Naive thymus-derived CD8-positive, alpha-beta T cell (primary cell): ENCODE measurements at regions not wholly inside any gene's neighbourhood (a gene's known extent, or its start where the extent isn't known, plus 50 kb on each side); places are given as distances from the start of the nearest gene placed in this dataset.

Experiments
- ATAC-seq, 2 donors: fragments of 150-1000 bp; cut with Tn5 transposase in 1 of 2; sonication (Bioruptor Pico), chemical (Tn5 transposase) in 1 of 2; 1 replicate in 1 of 2; 2 replicates in 1 of 2; pipeline ENCODE4 v1.10.0; 2021; ENCODE audit warnings: mild to moderate bottlenecking in 2 of 2, moderate library complexity in 2 of 2
- POLR2A ChIA-PET: fragments of 350-600 bp; sonication (Branson Sonifier 250); formaldehyde crosslinking; loops from one replicate; lab custom pipeline; 2021; ENCODE audit warnings: antibody characterized with exemption; lab: Charles Lee
- DNase-seq, 10 donors: peaks; one replicate each; pipeline versions ENCODE4 v3.0.0 to v3.0.0-alpha.2; 2020 to 2022
- H3K27ac Mint-ChIP-seq, 10 donors: one replicate each; pipeline ENCODE4 v1.8.0; 2020 to 2022; ENCODE audit warnings: mild to moderate bottlenecking in 10 of 10, mixed read lengths in 10 of 10, moderate library complexity in 4 of 10, inconsistent platforms in 1 of 10
- H3K27me3 Mint-ChIP-seq, 5 donors: one replicate each; pipeline ENCODE4 v1.8.0; 2021 to 2022; ENCODE audit warnings: mixed read lengths in 5 of 5
- H3K36me3 Mint-ChIP-seq, 3 donors: one replicate each; pipeline ENCODE4 v1.8.0; 2020 to 2022; ENCODE audit warnings: mixed read lengths in 3 of 3, mild to moderate bottlenecking in 2 of 3, inconsistent platforms in 1 of 3
- H3K4me1 Mint-ChIP-seq, 4 donors: one replicate each; pipeline ENCODE4 v1.8.0; 2021 to 2022; ENCODE audit warnings: mixed read lengths in 4 of 4
- H3K4me3 Mint-ChIP-seq, 10 donors: one replicate each; pipeline ENCODE4 v1.8.0; 2020 to 2022; ENCODE audit warnings: mild to moderate bottlenecking in 10 of 10, mixed read lengths in 10 of 10, moderate library complexity in 6 of 10, inconsistent platforms in 1 of 10
- H3K9me3 Mint-ChIP-seq, 9 donors: one replicate each; pipeline ENCODE4 v1.8.0; 2020 to 2022; ENCODE audit warnings: mixed read lengths in 9 of 9, mild to moderate bottlenecking in 3 of 9, inconsistent platforms in 1 of 9, moderate library complexity in 1 of 9

DNA sequence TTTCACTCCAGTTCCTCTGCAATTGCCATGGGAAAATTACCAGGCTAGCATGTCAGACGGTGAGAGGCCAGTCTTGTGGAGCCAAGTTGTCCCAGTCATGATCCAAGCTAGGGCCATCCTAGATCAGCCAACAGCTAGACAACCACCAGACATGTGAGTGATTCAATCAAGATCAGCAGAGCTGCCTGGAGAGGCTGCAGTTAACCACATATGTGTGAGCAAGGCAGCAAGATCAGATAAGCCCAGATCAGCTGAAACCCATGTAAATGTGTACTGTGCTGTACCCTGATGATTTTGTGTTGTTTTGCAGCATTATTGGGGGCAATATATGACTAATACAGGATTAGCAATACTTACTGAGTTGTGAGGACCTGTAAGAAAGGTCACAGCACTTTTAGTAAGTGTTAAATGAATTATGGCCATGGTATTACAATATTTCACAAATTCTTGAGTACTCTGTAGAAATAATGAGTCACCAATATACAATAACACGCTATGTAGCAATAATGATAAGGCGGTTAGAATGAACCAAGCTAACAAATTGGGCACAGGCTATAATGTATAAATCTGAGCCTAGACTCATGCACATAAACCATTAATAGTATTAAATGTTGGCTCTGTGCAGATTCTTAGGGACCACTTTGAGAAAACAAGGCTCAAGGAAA, 91.4 kb downstream of the SUDS3 start:
- ATAC-seq (no peak), DNase-seq (no peak)
- no peak overlapping the region for H3K4me3 Mint-ChIP-seq
- H3K36me3 Mint-ChIP-seq, result no peaks in the 10 kb centered on the region
- peaks cover 1 to 10% (median 8%) of the 10 kb centered on the region in 5 donors for H3K27me3 Mint-ChIP-seq
- peaks cover 0 to 18% (median 0%) of the 10 kb centered on the region in 9 donors for H3K9me3 Mint-ChIP-seq
- H3K4me1 Mint-ChIP-seq, result no peaks in the 10 kb centered on the region
- POLR2A ChIA-PET, result no interaction called here
- no peak overlapping the region for H3K27ac Mint-ChIP-seq

DNA sequence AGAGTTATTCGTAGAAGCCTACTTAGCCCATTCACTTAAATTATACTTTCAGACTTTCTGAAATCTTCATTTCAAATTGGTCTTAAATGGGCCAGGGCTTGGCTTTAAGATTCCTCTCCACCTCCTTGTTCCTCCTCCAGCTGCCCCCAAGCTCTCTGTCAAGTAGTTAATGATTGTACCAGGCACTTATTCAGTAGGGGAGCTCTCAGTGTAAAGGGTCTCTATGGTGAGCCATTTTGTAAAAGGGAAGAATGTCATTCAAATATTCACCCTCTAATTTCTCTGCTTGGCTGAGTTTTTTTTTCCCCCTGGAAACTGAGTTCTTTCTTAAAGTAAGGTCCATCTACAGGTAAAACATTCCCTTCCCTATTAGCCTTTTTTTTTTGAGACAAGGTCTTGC, 96.6 kb downstream of the SUDS3 start:
- Mint-ChIP-seq H3K27ac (no peak overlapping the region), H3K36me3 (no peaks in the 10 kb centered on the region), H3K4me1 (no peaks in the 10 kb centered on the region), H3K9me3 (peaks cover 0 to 18% (median 0%) of the 10 kb centered on the region in 9 donors), H3K4me3 (no peak overlapping the region), H3K27me3 (peaks cover 3 to 30% (median 13%) of the 10 kb centered on the region in 5 donors)
- no peak for DNase-seq
- POLR2A ChIA-PET, result no interaction called here
- ATAC-seq, result no peak

DNA sequence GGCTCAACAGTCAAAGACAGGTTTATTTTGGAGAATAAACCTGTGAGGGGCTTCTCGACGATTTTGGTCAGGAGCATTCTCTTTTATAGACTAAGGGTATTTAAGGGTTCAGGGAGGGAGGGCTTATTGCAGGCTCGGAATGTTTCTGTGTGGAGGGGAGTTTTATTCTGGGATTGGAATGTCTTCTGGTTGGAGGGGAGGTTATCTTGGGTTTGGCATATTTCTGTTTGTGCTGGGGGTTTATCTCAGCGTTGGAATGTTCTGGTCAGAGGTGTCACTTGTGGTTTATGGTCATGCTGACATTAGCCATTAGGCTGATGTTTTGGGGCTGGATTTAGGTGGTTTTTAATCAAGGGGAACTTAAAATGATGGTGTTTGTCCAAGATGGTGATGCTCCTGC, 103.9 kb downstream of the SUDS3 start:
- H3K27me3 Mint-ChIP-seq, result peaks cover 0 to 13% (median 3%) of the 10 kb centered on the region in 5 donors
- H3K4me3 Mint-ChIP-seq, result no peak overlapping the region
- no peaks in the 10 kb centered on the region for H3K36me3 Mint-ChIP-seq
- H3K9me3 Mint-ChIP-seq, result no peaks in the 10 kb centered on the region
- H3K4me1 Mint-ChIP-seq, result no peaks in the 10 kb centered on the region
- DNase-seq (no peak), ATAC-seq (no peak)
- POLR2A ChIA-PET, result no interaction called here
- H3K27ac Mint-ChIP-seq, result no peak overlapping the region

DNA sequence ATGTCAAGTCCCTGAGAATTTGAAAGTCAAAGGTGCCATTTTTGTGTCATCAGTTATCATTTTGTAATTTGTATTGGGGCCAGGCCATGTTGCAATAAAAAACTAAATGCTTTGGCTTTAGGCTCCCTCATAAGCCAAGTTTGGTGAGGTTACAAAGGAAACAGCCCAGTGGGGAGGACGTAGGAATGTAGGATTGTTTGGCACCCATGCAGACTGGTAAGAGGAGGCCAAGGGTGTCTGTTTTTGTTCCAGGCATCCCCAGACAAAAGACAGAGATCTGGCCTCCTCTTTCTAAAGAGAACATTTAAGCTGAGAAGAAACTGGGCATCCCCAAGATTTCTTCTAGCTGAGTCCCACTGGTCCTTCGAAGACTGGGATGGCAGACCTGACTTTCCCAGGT, 111.7 kb downstream of the SUDS3 start:
- DNase-seq, result no peak
- H3K27me3 Mint-ChIP-seq, result peaks cover 5 to 22% (median 13%) of the 10 kb centered on the region in 5 donors
- no peak overlapping the region for H3K4me3 Mint-ChIP-seq
- H3K36me3 Mint-ChIP-seq, result peaks cover 0 to 5% (median 0%) of the 10 kb centered on the region in 3 donors
- no peak for ATAC-seq
- H3K4me1 Mint-ChIP-seq, result no peaks in the 10 kb centered on the region
- POLR2A ChIA-PET, result no interaction called here
- H3K9me3 Mint-ChIP-seq, result peaks cover 0 to 9% (median 0%) of the 10 kb centered on the region in 9 donors
- no peak overlapping the region for H3K27ac Mint-ChIP-seq

DNA sequence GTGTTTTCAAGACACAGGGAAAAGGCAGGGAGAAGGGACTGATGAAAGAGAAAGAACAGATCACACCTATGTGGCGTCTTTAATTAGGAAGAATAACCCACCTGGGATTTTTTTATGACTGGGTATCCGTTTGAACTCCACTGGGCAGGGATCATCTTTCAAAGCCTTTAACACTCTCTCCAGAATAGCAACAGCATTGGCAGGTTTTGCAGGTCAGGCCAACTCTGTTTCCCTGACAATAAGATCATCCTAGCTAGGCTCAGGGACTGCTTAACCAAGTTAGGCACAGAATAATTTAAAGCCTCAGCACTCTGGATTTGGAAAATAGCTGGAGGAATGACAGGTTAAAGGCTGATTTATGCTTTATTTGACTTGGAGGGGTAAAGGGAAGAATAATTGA, 117.6 kb downstream of the SUDS3 start:
- Mint-ChIP-seq H3K4me3 (no peak overlapping the region), H3K4me1 (no peaks in the 10 kb centered on the region), H3K27ac (no peak overlapping the region), H3K36me3 (peaks cover 0 to 4% (median 0%) of the 10 kb centered on the region in 3 donors), H3K27me3 (peaks cover 5 to 16% (median 14%) of the 10 kb centered on the region in 5 donors), H3K9me3 (peaks cover 0 to 3% (median 0%) of the 10 kb centered on the region in 9 donors)
- DNase-seq (no peak), ATAC-seq (no peak)
- POLR2A ChIA-PET, result no interaction called here

DNA sequence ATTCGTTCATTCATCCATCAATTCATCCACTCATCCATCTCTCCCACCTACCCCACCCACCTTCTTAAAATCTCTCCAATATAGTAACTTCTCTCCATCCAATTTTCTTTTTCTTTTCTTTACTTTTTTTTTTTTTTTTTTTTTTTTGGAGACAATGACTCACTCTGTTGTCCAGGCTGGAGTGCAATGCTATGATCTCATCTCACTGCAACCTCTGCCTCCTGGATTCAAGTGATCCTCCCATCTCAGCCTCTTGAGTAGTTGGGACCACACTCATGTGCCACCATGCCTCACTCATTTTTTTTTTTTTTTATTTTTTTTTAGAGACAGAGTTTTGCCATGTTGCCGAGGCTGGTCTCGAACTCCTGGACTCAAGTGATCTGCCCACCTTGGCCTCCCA, 118.4 kb downstream of the SUDS3 start:
- no peak overlapping the region for H3K4me3 Mint-ChIP-seq
- H3K9me3 Mint-ChIP-seq, result peaks cover 0 to 3% (median 0%) of the 10 kb centered on the region in 9 donors
- ATAC-seq (no peak), DNase-seq (no peak)
- no peaks in the 10 kb centered on the region for H3K4me1 Mint-ChIP-seq
- H3K27ac Mint-ChIP-seq, result no peak overlapping the region
- peaks cover 0 to 4% (median 0%) of the 10 kb centered on the region in 3 donors for H3K36me3 Mint-ChIP-seq
- POLR2A ChIA-PET, result no interaction called here
- H3K27me3 Mint-ChIP-seq, result peaks cover 7 to 13% (median 12%) of the 10 kb centered on the region in 5 donors

DNA sequence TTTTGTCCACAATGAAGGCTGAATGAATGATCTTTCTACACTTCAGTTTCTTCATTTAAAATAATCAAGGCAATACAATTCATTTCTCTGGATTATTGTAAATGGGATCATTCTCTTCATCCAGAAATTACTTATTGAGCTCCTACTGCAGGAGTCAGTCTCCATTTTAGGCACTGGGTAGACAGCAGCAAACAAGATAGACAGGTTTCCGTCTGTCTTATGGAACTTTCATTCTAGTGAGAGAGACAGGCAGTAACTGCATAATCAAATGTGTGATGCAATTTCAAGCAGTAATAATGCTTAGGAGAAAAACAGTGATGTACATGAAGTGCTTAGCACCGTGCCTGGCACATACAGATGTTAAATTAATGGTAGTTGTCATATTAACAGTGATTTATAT, 118.9 kb downstream of the SUDS3 start:
- POLR2A ChIA-PET, result no interaction called here
- DNase-seq (no peak), ATAC-seq (no peak)
- Mint-ChIP-seq H3K4me1 (no peaks in the 10 kb centered on the region), H3K36me3 (peaks cover 0 to 4% (median 0%) of the 10 kb centered on the region in 3 donors), H3K9me3 (peaks cover 0 to 3% (median 0%) of the 10 kb centered on the region in 9 donors), H3K27ac (no peak overlapping the region), H3K4me3 (no peak overlapping the region), H3K27me3 (peaks cover 8 to 13% (median 12%) of the 10 kb centered on the region in 5 donors)

DNA sequence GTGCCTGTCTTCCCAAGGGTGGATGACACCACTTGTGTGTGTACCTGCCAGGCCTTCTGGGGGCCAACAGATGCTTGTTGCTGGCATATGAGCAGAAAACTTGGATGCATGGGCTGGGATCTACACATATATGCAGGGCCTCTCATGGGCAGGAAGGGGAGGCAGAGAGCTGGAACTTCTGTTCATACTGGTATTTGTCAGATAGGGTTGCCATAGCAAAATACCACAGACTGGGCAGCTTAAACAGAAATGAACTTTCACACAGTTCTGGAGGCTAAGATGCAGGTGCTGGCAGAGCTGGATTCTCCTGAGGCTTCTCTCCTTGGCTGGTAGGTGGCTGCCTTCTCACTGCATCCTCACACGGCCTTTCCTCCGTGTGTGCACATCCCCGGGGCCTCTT, 121.8 kb downstream of the SUDS3 start:
- no peak overlapping the region for H3K27ac Mint-ChIP-seq
- peaks cover 9 to 13% (median 11%) of the 10 kb centered on the region in 5 donors for H3K27me3 Mint-ChIP-seq
- H3K4me1 Mint-ChIP-seq, result no peaks in the 10 kb centered on the region
- H3K9me3 Mint-ChIP-seq, result peaks cover 0 to 3% (median 0%) of the 10 kb centered on the region in 9 donors
- POLR2A ChIA-PET, result no interaction called here
- peaks cover 0 to 4% (median 0%) of the 10 kb centered on the region in 3 donors for H3K36me3 Mint-ChIP-seq
- ATAC-seq (no peak), DNase-seq (no peak)
- H3K4me3 Mint-ChIP-seq, result no peak overlapping the region

DNA sequence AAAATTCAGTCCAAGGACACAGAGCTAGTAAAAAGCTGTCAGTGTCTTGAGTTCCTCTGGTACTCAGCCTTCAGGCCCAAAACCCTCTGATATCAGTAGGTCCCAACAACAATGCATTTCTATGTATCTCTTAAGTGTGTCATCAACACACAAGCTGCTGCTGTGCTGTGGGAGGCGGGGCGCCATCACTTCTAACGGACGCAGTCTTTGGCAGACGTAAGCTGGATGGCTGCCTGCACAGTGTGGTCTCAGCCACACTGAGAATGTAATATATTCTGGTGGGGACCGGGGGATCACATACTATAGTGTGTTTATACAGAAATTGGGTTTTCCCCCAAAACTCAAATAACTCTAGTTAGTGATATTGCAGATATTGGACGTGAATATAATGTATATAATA, 123.9 kb downstream of the SUDS3 start:
- no peaks in the 10 kb centered on the region for H3K4me1 Mint-ChIP-seq
- H3K4me3 Mint-ChIP-seq, result no peak overlapping the region
- peaks cover 0 to 4% (median 0%) of the 10 kb centered on the region in 9 donors for H3K9me3 Mint-ChIP-seq
- DNase-seq, result no peak
- H3K27me3 Mint-ChIP-seq, result peaks cover 6 to 12% (median 9%) of the 10 kb centered on the region in 5 donors
- H3K36me3 Mint-ChIP-seq, result peaks cover 0 to 4% (median 0%) of the 10 kb centered on the region in 3 donors
- H3K27ac Mint-ChIP-seq, result no peak overlapping the region
- POLR2A ChIA-PET, result no interaction called here
- no peak for ATAC-seq

DNA sequence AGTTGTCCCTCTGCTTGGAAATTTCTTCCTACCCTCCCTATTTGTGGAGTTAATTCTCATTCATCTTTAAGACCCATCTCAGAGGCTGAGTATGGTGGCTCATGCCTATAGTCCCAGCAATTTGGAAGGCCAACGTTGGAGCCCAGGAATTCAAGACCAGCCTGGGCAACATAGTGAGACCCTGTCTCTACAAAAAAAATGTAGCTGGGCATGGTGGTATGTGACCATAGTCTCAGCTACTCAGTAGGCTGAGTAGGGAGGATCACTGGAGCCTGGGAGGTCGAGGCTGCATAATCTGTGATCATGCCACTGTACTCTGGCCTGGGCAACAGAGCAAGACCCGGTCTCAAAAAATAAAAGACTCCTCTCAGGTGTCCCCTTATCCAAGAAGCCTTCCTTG, 125.1 kb downstream of the SUDS3 start:
- Mint-ChIP-seq H3K27me3 (peaks cover 6 to 14% (median 9%) of the 10 kb centered on the region in 5 donors), H3K4me1 (no peaks in the 10 kb centered on the region), H3K27ac (no peak overlapping the region), H3K36me3 (peaks cover 0 to 4% (median 0%) of the 10 kb centered on the region in 3 donors), H3K4me3 (no peak overlapping the region), H3K9me3 (peaks cover 0 to 4% (median 0%) of the 10 kb centered on the region in 9 donors)
- no peak for ATAC-seq
- POLR2A ChIA-PET, result no interaction called here
- DNase-seq, result no peak

DNA sequence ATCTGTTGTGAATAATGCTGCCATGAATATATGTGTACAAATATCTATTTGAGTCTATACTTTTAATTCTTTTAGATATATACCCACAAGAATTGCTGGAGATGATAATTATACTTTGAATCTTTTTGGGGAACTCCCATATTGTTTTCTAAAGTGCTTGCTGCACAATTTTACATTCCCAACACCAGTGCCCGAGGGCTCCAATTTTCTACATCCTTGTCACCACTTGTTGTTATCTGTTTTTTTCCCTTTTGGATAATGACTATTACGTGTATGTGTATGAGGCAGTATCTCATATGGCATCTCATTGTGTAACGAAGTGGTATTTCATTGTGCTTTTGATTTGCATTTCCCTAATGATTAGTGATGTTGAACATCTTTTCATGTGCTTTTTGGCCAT, 127.1 kb downstream of the SUDS3 start:
- Mint-ChIP-seq H3K27ac (no peak overlapping the region), H3K4me3 (no peak overlapping the region), H3K4me1 (no peaks in the 10 kb centered on the region), H3K9me3 (peaks cover 0 to 4% (median 0%) of the 10 kb centered on the region in 9 donors), H3K27me3 (peaks cover 0 to 7% (median 3%) of the 10 kb centered on the region in 5 donors), H3K36me3 (no peaks in the 10 kb centered on the region)
- ATAC-seq (no peak), DNase-seq (no peak)
- POLR2A ChIA-PET, result no interaction called here

DNA sequence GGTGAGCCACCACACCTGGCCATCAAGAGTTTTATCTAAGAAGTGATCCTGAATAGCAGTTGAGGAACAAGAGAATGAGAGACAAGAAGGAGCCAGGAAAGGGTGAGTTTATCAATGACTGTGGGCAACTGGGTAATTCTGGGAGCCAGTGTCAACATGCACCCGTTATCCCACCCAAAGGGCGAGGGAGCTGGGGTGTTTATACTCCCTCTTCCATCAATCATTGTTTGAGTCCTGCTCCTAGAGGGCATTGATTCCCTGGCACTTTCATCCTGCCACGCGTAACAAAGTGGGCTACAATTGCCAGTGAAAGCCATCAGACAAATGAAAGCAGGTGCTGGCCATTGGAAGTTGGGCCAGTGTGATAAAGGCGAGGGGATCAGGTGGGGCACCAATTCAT, 136.3 kb downstream of the SUDS3 start:
- POLR2A ChIA-PET, result no interaction called here
- Mint-ChIP-seq H3K9me3 (peaks cover 0 to 26% (median 11%) of the 10 kb centered on the region in 9 donors), H3K4me1 (no peaks in the 10 kb centered on the region), H3K36me3 (peaks cover 0 to 2% (median 0%) of the 10 kb centered on the region in 3 donors), H3K4me3 (no peak overlapping the region), H3K27me3 (peaks cover 4 to 18% (median 10%) of the 10 kb centered on the region in 5 donors), H3K27ac (no peak overlapping the region)
- ATAC-seq, result no peak
- DNase-seq, result no peak

DNA sequence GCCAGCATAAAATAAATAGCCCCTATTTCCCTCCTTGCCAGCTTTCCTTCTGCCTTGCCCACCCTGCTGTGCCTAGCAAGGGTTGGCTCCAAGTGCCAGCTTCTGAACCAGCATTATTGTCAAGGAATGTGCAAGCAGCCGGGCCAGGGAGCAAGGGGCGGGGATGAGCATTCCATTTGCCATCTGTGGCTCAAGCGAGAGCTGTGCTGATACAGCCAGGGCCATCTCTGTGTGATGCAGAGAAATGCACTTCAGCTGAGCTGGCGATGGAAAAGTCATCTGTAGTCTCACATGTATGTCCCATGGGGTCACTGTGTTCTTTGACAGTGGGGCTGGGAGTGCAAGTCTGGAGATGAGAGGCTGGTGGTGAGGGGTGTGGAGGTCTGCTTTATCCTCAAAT, 137.3 kb downstream of the SUDS3 start:
- no peak for DNase-seq
- no peak overlapping the region for H3K27ac Mint-ChIP-seq
- peaks cover 0 to 28% (median 14%) of the 10 kb centered on the region in 9 donors for H3K9me3 Mint-ChIP-seq
- POLR2A ChIA-PET, result no interaction called here
- H3K4me3 Mint-ChIP-seq, result no peak overlapping the region
- peaks cover 0 to 2% (median 0%) of the 10 kb centered on the region in 3 donors for H3K36me3 Mint-ChIP-seq
- no peaks in the 10 kb centered on the region for H3K4me1 Mint-ChIP-seq
- peaks cover 4 to 14% (median 10%) of the 10 kb centered on the region in 5 donors for H3K27me3 Mint-ChIP-seq
- no peak for ATAC-seq
